Liver (tissue), 7 donors: ENCODE measurements at regions not wholly inside any gene's neighbourhood (a gene's known extent, or its start where the extent isn't known, plus 50 kb on each side); places are given as distances from the start of the nearest gene placed in this dataset.

Source experiments
- DNase-seq: peaks from one replicate; pipeline ENCODE4 v3.0.0-alpha.2; 2017; ENCODE audit warnings: low spot score
- H3K27ac ChIP-seq, 2 donors: one replicate each; pipeline ENCODE4 v1.7.0; 2013; ENCODE audit warnings: inconsistent platforms in 2 of 2, low read length in 2 of 2, control low read depth in 1 of 2, low read depth in 1 of 2, mild to moderate bottlenecking in 1 of 2
- H3K27me3 ChIP-seq, 4 donors: one replicate each; pipeline versions ENCODE4 v1.6.1 to v1.7.0; 2013; ENCODE audit warnings: low read length in 3 of 4, inconsistent platforms in 1 of 4, mild to moderate bottlenecking in 1 of 4, moderate library complexity in 1 of 4; ENCODE audit not compliant: control insufficient read depth in 4 of 4, insufficient read depth in 4 of 4
- H3K36me3 ChIP-seq, 4 donors: one replicate each; pipeline versions ENCODE4 v1.6.1 to v1.7.0; 2013; ENCODE audit warnings: low read length in 3 of 4, mild to moderate bottlenecking in 3 of 4, low read depth in 1 of 4, moderate library complexity in 1 of 4; ENCODE audit not compliant: control insufficient read depth in 4 of 4, insufficient read depth in 3 of 4
- H3K4me1 ChIP-seq, 4 donors: one replicate each; pipeline versions ENCODE4 v1.6.1 to v1.7.0; 2013; ENCODE audit warnings: low read length in 3 of 4, mild to moderate bottlenecking in 3 of 4, moderate library complexity in 1 of 4; ENCODE audit not compliant: control insufficient read depth in 4 of 4, insufficient read depth in 4 of 4
- H3K4me3 ChIP-seq, 3 donors: one replicate each; pipeline versions ENCODE4 v1.6.1 to v1.7.0; 2013; ENCODE audit warnings: low read length in 3 of 3, control low read depth in 1 of 3, low read depth in 1 of 3, mild to moderate bottlenecking in 1 of 3
- H3K9ac ChIP-seq, 2 donors: one replicate each; pipeline ENCODE4 v1.7.0; 2013; ENCODE audit warnings: low read length in 2 of 2, mild to moderate bottlenecking in 2 of 2, moderate library complexity in 2 of 2, control low read depth in 1 of 2, low read depth in 1 of 2
- H3K9me3 ChIP-seq, 4 donors: one replicate each; pipeline versions ENCODE4 v1.6.1 to v1.7.0; 2013; ENCODE audit warnings: low read length in 3 of 4; ENCODE audit not compliant: control insufficient read depth in 4 of 4
- EGR1 ChIP-seq, 2 donors: IDR thresholded peaks; 2 replicates each; pipeline ENCODE4 v1.6.1; 2016 to 2018; ENCODE audit warnings: antibody characterized with exemption in 2 of 2, low read depth in 2 of 2
- FOXA1 ChIP-seq: IDR thresholded peaks from 2 replicates; pipeline ENCODE4 v1.6.1; 2016; ENCODE audit warnings: antibody characterized with exemption
- FOXA2 ChIP-seq: IDR thresholded peaks from 2 replicates; pipeline ENCODE4 v1.6.1; 2016; ENCODE audit warnings: antibody characterized with exemption
- GABPA ChIP-seq, 2 donors: IDR thresholded peaks in 1 of 2; conservative IDR thresholded peaks in 1 of 2; 2 replicates each; pipeline ENCODE4 v1.6.1; 2016; ENCODE audit warnings: antibody characterized with exemption in 2 of 2, mild to moderate bottlenecking in 1 of 2, moderate library complexity in 1 of 2
- HNF4A ChIP-seq, 2 donors: conservative IDR thresholded peaks; 2 replicates each; pipeline ENCODE4 v1.6.1; 2016; ENCODE audit warnings: antibody characterized with exemption in 2 of 2, mild to moderate bottlenecking in 2 of 2
- HNF4G ChIP-seq: IDR thresholded peaks from 2 replicates; pipeline ENCODE4 v1.6.1; 2016; ENCODE audit warnings: antibody characterized with exemption
- JUND ChIP-seq, 2 donors: IDR thresholded peaks; 2 replicates each; pipeline ENCODE4 v1.6.1; 2016; ENCODE audit warnings: antibody characterized with exemption in 2 of 2
- NR2F2 ChIP-seq: IDR thresholded peaks from 2 replicates; pipeline ENCODE4 v1.6.1; 2016; ENCODE audit warnings: antibody characterized with exemption
- RAD21 ChIP-seq, 2 donors: IDR thresholded peaks; 2 replicates each; pipeline ENCODE4 v1.6.1; 2016; ENCODE audit warnings: antibody characterized with exemption in 2 of 2, mild to moderate bottlenecking in 2 of 2
- RXRA ChIP-seq, 2 donors: IDR thresholded peaks; 2 replicates each; pipeline ENCODE4 v1.6.1; 2017 to 2018; ENCODE audit warnings: antibody characterized with exemption in 2 of 2, mild to moderate bottlenecking in 1 of 2
- SP1 ChIP-seq: IDR thresholded peaks from 2 replicates; pipeline ENCODE4 v1.6.1; 2018; ENCODE audit warnings: antibody characterized with exemption, mild to moderate bottlenecking
- YY1 ChIP-seq: IDR thresholded peaks from 2 replicates; pipeline ENCODE4 v1.6.1; 2016; ENCODE audit warnings: antibody characterized with exemption, mild to moderate bottlenecking
- WGBS: extraction: QIAGEN DNeasy Blood & Tissue Kit; methylation state at CpG from one replicate; pipeline ENCODE4 v1.1.7; 2013; 5-methylcytosine and 5-hydroxymethylcytosine counted together
- TF ChIP-seq, protein P1 (sequence below): IDR thresholded peaks from 2 replicates; pipeline ENCODE4 v1.6.1; 2016; ENCODE audit warnings: antibody characterized with exemption
- TF ChIP-seq, protein P2 (sequence below): IDR thresholded peaks from 2 replicates; pipeline ENCODE4 v1.6.1; 2016; ENCODE audit warnings: antibody characterized with exemption
- donor health status: healthy.
- donor health status: healthy.
- donor health status: healthy.
- donor health status: healthy.

DNA sequence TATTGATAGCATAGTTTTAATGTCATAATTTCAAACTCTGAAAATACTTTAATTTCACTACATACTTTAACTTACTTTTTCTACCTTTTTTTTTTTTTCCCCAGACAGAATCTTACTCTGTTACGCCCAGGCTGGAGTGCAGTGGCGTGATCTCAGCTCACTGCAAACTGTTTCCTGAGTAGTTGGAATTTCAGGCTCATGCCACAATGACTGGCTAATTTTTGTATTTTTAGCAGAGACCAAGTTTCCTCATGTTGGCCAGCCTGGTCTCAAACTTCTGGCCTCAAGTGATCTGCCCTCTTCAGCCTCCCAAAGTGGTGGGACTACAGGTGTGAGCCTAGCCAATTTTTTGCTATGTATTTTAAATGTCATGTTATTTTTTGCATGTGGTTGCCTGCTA is 741.6 kb downstream of the TRAM1L1 start:
- H3K4me1 ChIP-seq, result no peaks in the 10 kb centered on the region
- no peaks in the 10 kb centered on the region for H3K9me3 ChIP-seq
- no peaks in the 10 kb centered on the region for H3K36me3 ChIP-seq
- DNase-seq, result no peak
- no peak overlapping the region for H3K4me3 ChIP-seq
- H3K9ac ChIP-seq, result no peak overlapping the region
- WGBS, result 78% methylated on average over 2 of the region's 2 CpGs
- H3K27ac ChIP-seq, result no peak overlapping the region
- H3K27me3 ChIP-seq, result no peaks in the 10 kb centered on the region
- TF ChIP-seq GABPA (IDR thresholded peaks at IDR 0.05 in 1 of 2, conservative IDR thresholded peaks at IDR 0.05 in 1 of 2) (no peak), FOXA2 (no peak), EGR1 (IDR thresholded peaks at IDR 0.05; ENCODE audit: low read depth in 2 of 2) (no peak)

DNA sequence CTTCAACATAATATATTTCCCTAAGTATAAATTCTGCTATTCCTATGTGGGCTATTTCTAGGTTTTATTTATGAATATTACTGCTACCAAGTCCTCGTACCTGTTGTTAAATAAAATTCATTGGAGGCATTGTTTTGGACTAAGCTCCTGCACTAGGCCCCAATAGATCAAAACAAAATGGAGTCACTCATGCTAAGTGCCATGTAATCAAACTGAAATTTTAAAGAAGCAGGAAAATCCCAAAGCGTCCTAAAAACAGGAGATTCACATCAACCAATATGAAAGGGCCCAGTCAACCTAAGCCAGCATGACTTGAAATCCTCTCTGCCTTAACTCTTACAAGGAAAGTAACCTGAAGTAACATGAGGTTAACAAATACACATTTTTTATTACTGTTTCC is 743.2 kb downstream of the TRAM1L1 start:
- no peaks in the 10 kb centered on the region for H3K9me3 ChIP-seq
- WGBS, result 80% methylated on average over 2 of the region's 2 CpGs
- no peak overlapping the region for H3K9ac ChIP-seq
- H3K4me3 ChIP-seq, result no peak overlapping the region
- H3K27ac ChIP-seq, result no peak overlapping the region
- no peak for TF ChIP-seq RAD21 (IDR thresholded peaks at IDR 0.05)
- H3K4me1 ChIP-seq, result no peaks in the 10 kb centered on the region
- no peaks in the 10 kb centered on the region for H3K36me3 ChIP-seq
- H3K27me3 ChIP-seq, result no peaks in the 10 kb centered on the region
- no peak for DNase-seq

DNA sequence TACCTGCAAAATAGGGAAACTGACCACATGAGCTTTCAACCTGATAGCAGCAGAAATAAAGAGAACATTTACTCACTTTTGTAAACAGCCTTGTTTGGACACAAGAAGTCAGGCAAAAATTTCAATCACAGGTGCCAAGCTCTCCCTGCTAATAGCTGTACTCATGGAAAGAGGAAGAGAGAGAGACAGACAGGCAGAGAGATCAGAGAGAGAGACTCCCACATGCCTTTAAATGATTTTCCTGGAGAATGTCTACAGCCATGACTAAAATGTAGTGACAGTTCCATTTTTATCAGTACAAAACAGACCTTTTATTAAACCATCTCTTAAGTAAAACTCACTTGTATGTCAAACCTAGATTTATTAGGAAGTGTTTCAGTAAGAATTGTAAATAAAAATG is 752.9 kb downstream of the TRAM1L1 start:
- Histone ChIP-seq H3K9me3 (no peaks in the 10 kb centered on the region), H3K4me1 (no peaks in the 10 kb centered on the region), H3K9ac (no peak overlapping the region), H3K27ac (no peak overlapping the region), H3K27me3 (peaks cover 0 to 3% (median 0%) of the 10 kb centered on the region in 4 donors), H3K4me3 (no peak overlapping the region), H3K36me3 (no peaks in the 10 kb centered on the region)
- DNase-seq, result no peak
- TF ChIP-seq RXRA (IDR thresholded peaks at IDR 0.05) (no peak), HNF4G (no peak), NR2F2 (no peak), FOXA2 (no peak), SP1 (no peak), YY1 (no peak), EGR1 (IDR thresholded peaks at IDR 0.05; ENCODE audit: low read depth in 2 of 2) (no peak), GABPA (IDR thresholded peaks at IDR 0.05 in 1 of 2, conservative IDR thresholded peaks at IDR 0.05 in 1 of 2) (no peak), FOXA1 (no peak), HNF4A (conservative IDR thresholded peaks at IDR 0.05) (no peak), JUND (IDR thresholded peaks at IDR 0.05) (no peak)
- TF ChIP-seq, protein P1, sequence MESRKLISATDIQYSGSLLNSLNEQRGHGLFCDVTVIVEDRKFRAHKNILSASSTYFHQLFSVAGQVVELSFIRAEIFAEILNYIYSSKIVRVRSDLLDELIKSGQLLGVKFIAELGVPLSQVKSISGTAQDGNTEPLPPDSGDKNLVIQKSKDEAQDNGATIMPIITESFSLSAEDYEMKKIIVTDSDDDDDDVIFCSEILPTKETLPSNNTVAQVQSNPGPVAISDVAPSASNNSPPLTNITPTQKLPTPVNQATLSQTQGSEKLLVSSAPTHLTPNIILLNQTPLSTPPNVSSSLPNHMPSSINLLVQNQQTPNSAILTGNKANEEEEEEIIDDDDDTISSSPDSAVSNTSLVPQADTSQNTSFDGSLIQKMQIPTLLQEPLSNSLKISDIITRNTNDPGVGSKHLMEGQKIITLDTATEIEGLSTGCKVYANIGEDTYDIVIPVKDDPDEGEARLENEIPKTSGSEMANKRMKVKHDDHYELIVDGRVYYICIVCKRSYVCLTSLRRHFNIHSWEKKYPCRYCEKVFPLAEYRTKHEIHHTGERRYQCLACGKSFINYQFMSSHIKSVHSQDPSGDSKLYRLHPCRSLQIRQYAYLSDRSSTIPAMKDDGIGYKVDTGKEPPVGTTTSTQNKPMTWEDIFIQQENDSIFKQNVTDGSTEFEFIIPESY, result no peak
- TF ChIP-seq, protein P2, sequence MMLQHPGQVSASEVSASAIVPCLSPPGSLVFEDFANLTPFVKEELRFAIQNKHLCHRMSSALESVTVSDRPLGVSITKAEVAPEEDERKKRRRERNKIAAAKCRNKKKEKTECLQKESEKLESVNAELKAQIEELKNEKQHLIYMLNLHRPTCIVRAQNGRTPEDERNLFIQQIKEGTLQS, result no peak
